MM.1S (cell line): ENCODE measurements at regions not wholly inside any gene's neighbourhood (a gene's known extent, or its start where the extent isn't known, plus 50 kb on each side); places are given as distances from the start of the nearest gene placed in this dataset.

Source experiments
- DNase-seq: peaks from one replicate; pipeline ENCODE4 v3.0.0-alpha.2; 2015
- H2AFZ ChIP-seq: fragments of 300-600 bp; sonication (generic); 2 replicates; pipeline ENCODE4 v1.6.0; 2016; ENCODE audit warnings: antibody characterized with exemption, low read length
- H3F3A ChIP-seq: fragments of 300-600 bp; sonication (generic); 2 replicates; pipeline ENCODE4 v1.6.1; 2016; ENCODE audit warnings: mild to moderate bottlenecking, antibody characterized with exemption, low read length, moderate library complexity, mixed read lengths; ENCODE audit not compliant: insufficient read depth
- H3K27ac ChIP-seq: fragments of 300-600 bp; sonication (generic); 2 replicates; pipeline ENCODE4 v1.5.1; 2016; ENCODE audit warnings: mild to moderate bottlenecking, low read length
- H3K27me3 ChIP-seq: fragments of 300-600 bp; sonication (generic); replicated peaks from 2 replicates; pipeline ENCODE4 v1.6.0; 2016; ENCODE audit warnings: low read length; ENCODE audit not compliant: insufficient read depth
- H3K36me3 ChIP-seq: fragments of 300-600 bp; sonication (generic); replicated peaks from 2 replicates; pipeline ENCODE4 v1.6.1; 2016; ENCODE audit warnings: mild to moderate bottlenecking, low read length, mixed read lengths; ENCODE audit not compliant: insufficient read depth
- H3K4me1 ChIP-seq: fragments of 300-600 bp; sonication (generic); 2 replicates; pipeline ENCODE4 v1.6.1; 2016; ENCODE audit warnings: low read length, mixed read lengths
- H3K4me2 ChIP-seq: fragments of 300-600 bp; sonication (generic); 2 replicates; pipeline ENCODE4 v1.6.0; 2016; ENCODE audit warnings: low read depth, low read length
- H3K4me3 ChIP-seq: fragments of 300-600 bp; sonication (generic); 2 replicates; pipeline ENCODE4 v1.5.1; 2016; ENCODE audit warnings: low read length, mixed read lengths
- H3K79me2 ChIP-seq: fragments of 300-600 bp; sonication (generic); 2 replicates; pipeline ENCODE4 v1.6.1; 2016; ENCODE audit warnings: mixed run types, low read length, mixed read lengths
- H3K9ac ChIP-seq: fragments of 300-600 bp; sonication (generic); 2 replicates; pipeline ENCODE4 v1.6.1; 2016; ENCODE audit warnings: low read length, mixed read lengths
- H3K9me2 ChIP-seq: fragments of 300-600 bp; sonication (generic); replicated peaks from 2 replicates; pipeline ENCODE4 v1.6.1; 2016; ENCODE audit warnings: mild to moderate bottlenecking, low read length, mixed read lengths; ENCODE audit not compliant: insufficient read depth
- H3K9me3 ChIP-seq: fragments of 300-600 bp; sonication (generic); replicated peaks from 2 replicates; pipeline ENCODE4 v1.6.1; 2016; ENCODE audit warnings: mild to moderate bottlenecking, low read length, mixed read lengths; ENCODE audit not compliant: insufficient read depth
- H4K20me1 ChIP-seq: fragments of 300-600 bp; sonication (generic); 2 replicates; pipeline ENCODE4 v1.6.1; 2016; ENCODE audit warnings: mild to moderate bottlenecking, low read length, moderate library complexity, mixed read lengths; ENCODE audit not compliant: insufficient read depth
- EZH2 ChIP-seq: fragments of 300-600 bp; sonication (generic); optimal IDR thresholded peaks from 2 replicates; pipeline ENCODE3; 2017; ENCODE audit warnings: low read depth, mild to moderate bottlenecking, antibody characterized with exemption, low read length, mixed read lengths
- EZH2phosphoT487 ChIP-seq: fragments of 300-600 bp; sonication (generic); IDR thresholded peaks from 2 replicates; pipeline ENCODE4 v1.6.1; 2018; ENCODE audit warnings: antibody characterized with exemption, low read length
- TF ChIP-seq, protein P1 (sequence below): fragments of 300-600 bp; sonication (generic); IDR thresholded peaks from 2 replicates; pipeline ENCODE4 v1.5.1; 2016; ENCODE audit warnings: antibody characterized with exemption, low read length, mixed read lengths

DNA sequence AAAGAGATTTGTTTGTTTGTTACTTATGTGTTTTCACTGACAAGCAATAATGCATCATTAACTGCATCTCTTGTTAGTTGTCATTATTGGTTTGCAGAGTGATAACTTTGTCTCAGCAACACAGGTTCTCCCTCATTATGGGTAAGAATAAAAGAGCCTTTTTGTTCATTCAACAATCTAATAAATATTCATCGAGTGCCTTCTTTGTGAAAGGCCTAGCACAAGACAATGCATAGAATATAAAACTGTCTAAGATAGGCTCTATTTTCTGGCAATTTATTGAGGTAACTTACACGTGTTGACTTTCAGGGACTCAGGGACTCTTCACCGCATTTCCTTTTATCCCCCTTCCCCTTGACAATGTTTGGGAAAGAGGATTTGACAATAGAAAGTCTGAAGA is 95.5 kb upstream of the KRR1 start:
- TF ChIP-seq EZH2phosphoT487 (no peak), EZH2 (no peak)
- TF ChIP-seq, protein P1, sequence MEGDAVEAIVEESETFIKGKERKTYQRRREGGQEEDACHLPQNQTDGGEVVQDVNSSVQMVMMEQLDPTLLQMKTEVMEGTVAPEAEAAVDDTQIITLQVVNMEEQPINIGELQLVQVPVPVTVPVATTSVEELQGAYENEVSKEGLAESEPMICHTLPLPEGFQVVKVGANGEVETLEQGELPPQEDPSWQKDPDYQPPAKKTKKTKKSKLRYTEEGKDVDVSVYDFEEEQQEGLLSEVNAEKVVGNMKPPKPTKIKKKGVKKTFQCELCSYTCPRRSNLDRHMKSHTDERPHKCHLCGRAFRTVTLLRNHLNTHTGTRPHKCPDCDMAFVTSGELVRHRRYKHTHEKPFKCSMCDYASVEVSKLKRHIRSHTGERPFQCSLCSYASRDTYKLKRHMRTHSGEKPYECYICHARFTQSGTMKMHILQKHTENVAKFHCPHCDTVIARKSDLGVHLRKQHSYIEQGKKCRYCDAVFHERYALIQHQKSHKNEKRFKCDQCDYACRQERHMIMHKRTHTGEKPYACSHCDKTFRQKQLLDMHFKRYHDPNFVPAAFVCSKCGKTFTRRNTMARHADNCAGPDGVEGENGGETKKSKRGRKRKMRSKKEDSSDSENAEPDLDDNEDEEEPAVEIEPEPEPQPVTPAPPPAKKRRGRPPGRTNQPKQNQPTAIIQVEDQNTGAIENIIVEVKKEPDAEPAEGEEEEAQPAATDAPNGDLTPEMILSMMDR = no peak
- Histone ChIP-seq H3K9me3 (no peaks in the 10 kb centered on the region), H3K9me2 (no peaks in the 10 kb centered on the region), H3F3A (no peaks in the 10 kb centered on the region), H3K4me3 (no peak overlapping the region), H3K9ac (no peak overlapping the region), H2AFZ (no peak overlapping the region), H3K27ac (no peak overlapping the region), H3K79me2 (no peaks in the 10 kb centered on the region), H3K36me3 (no peaks in the 10 kb centered on the region), H3K4me2 (no peak overlapping the region), H3K4me1 (no peaks in the 10 kb centered on the region), H3K27me3 (no peaks in the 10 kb centered on the region), H4K20me1 (no peaks in the 10 kb centered on the region)
- no peak for DNase-seq

DNA sequence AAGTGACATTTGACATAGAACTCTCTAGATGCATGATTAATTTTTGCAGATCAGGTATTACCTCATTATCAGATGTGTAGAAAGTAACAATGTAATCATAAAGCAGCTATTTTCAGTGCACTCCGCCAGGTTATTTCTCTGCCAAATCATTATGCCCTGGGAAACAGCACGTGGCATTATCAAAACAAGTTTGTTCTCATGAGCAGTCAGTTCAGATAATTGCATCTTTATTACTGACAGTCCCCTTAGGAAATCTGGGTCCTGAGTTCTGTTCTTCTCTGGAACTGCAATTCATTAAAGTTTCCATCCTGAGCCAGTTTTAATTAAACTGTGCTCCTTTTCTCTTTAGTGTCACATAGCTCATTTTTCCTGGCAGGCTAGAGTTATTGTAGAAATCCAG is 94.7 kb upstream of the KRR1 start:
- Histone ChIP-seq H3K79me2 (no peaks in the 10 kb centered on the region), H3K27me3 (no peaks in the 10 kb centered on the region), H3K9me2 (no peaks in the 10 kb centered on the region), H3K9ac (no peak overlapping the region), H3K4me2 (no peak overlapping the region), H3K27ac (no peak overlapping the region), H3F3A (no peaks in the 10 kb centered on the region), H4K20me1 (no peaks in the 10 kb centered on the region), H3K4me1 (no peaks in the 10 kb centered on the region), H2AFZ (no peak overlapping the region), H3K36me3 (no peaks in the 10 kb centered on the region), H3K9me3 (no peaks in the 10 kb centered on the region), H3K4me3 (no peak overlapping the region)
- TF ChIP-seq, protein P1 = no peak
- TF ChIP-seq EZH2 (no peak), EZH2phosphoT487 (no peak)
- no peak for DNase-seq

DNA sequence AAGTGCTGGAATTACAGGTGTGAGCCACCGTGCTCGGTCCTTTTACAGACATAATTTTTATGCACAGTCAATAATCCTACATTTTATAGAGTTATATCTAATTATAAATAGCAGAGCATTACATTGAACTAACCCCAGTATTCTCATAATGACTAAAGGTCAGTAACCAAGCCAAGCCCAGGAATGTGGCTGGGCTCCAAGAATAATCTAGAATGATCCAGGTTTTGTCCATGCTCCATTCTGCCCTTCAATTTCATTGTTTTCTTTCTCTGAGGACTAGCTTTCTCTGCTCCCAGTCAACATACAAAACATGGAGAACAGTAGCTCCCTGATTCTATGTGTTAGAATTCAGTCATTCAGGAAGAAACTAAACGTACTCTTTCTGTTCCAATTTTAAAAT is 92.1 kb upstream of the KRR1 start:
- H3K9ac ChIP-seq = no peak overlapping the region
- TF ChIP-seq EZH2 = no peak
- no peak for TF ChIP-seq EZH2phosphoT487
- TF ChIP-seq, protein P1 = no peak
- H3K9me2 ChIP-seq = no peaks in the 10 kb centered on the region
- no peak overlapping the region for H2AFZ ChIP-seq
- H3K36me3 ChIP-seq = no peaks in the 10 kb centered on the region
- no peaks in the 10 kb centered on the region for H3F3A ChIP-seq
- DNase-seq = no peak
- H3K9me3 ChIP-seq = no peaks in the 10 kb centered on the region
- no peak overlapping the region for H3K27ac ChIP-seq
- H3K4me3 ChIP-seq = no peak overlapping the region
- H3K4me2 ChIP-seq = no peak overlapping the region
- no peaks in the 10 kb centered on the region for H4K20me1 ChIP-seq
- no peaks in the 10 kb centered on the region for H3K27me3 ChIP-seq
- no peaks in the 10 kb centered on the region for H3K79me2 ChIP-seq
- peaks cover 11% of the 10 kb centered on the region for H3K4me1 ChIP-seq
